Thyroid gland (tissue), 4 donors: ENCODE measurements at regions not wholly inside any gene's neighbourhood (a gene's known extent, or its start where the extent isn't known, plus 50 kb on each side); places are given as distances from the start of the nearest gene placed in this dataset.

ENCODE experiments used
- DNase-seq, 2 donors: peaks; one replicate each; pipeline ENCODE4 v3.0.0-alpha.2; 2019
- H3K27ac ChIP-seq, 3 donors: fragments of 200-600 bp; sonication (generic); 1 replicate in 2 of 3; 2 replicates in 1 of 3; pipeline ENCODE4 v1.5.1; 2016 to 2019; ENCODE audit warnings: mild to moderate bottlenecking in 1 of 3, moderate library complexity in 1 of 3
- H3K27me3 ChIP-seq: fragments of 200-600 bp; sonication (generic); one replicate; pipeline ENCODE4 v1.5.1; 2019
- H3K36me3 ChIP-seq, 2 donors: fragments of 200-600 bp; sonication (generic); one replicate each; pipeline ENCODE4 v1.5.1; 2016 to 2019
- H3K4me1 ChIP-seq, 2 donors: fragments of 200-600 bp; sonication (generic); one replicate each; pipeline ENCODE4 v1.5.1; 2017 to 2019
- H3K4me3 ChIP-seq, 3 donors: fragments of 200-600 bp; sonication (generic); replicated peaks in 1 of 3; 1 replicate in 2 of 3; 2 replicates in 1 of 3; pipeline ENCODE4 v1.5.1; 2016; ENCODE audit warnings: mild to moderate bottlenecking in 1 of 3
- H3K9me3 ChIP-seq: fragments of 200-600 bp; sonication (generic); one replicate; pipeline ENCODE4 v1.5.1; 2017
- CTCF ChIP-seq, 6 experiments: fragments of 200-600 bp in 3 of 6; fragments of 450-650 bp in 3 of 6; sonication (generic) in 3 of 6; IDR thresholded peaks; one replicate each; pipeline ENCODE4 v1.5.1; 2016 to 2019; ENCODE audit warnings: antibody characterized with exemption in 6 of 6, mild to moderate bottlenecking in 2 of 6, inconsistent platforms in 1 of 6, moderate library complexity in 1 of 6
- POLR2A ChIP-seq, 2 donors: fragments of 450-650 bp; IDR thresholded peaks; one replicate each; pipeline ENCODE4 v1.6.1; 2017; ENCODE audit warnings: antibody characterized with exemption in 2 of 2, mild to moderate bottlenecking in 2 of 2, moderate library complexity in 1 of 2
- WGBS, 2 donors: methylation state at CpG; one replicate each; pipeline ENCODE4 v1.1.5; 2017; 5-methylcytosine and 5-hydroxymethylcytosine counted together
- intact Hi-C: fragments of 100-400 bp; cut with DNase I; formaldehyde crosslinking; loops from one replicate; pipeline ENCODE4 v1.15.1; 2023

- Histone ChIP-seq H3K4me3 (no peak overlapping the region), H3K36me3 (no peaks in the 10 kb centered on the region), H3K4me1 (no peaks in the 10 kb centered on the region), H3K27me3 (no peaks in the 10 kb centered on the region), H3K9me3 (no peaks in the 10 kb centered on the region), H3K27ac (no peak overlapping the region)
- intact Hi-C loops, result no loop called here
- 70 to 74% methylated on average over 2 of the region's 2 CpGs for whole genome bisulfite sequencing, 2 donors
- TF ChIP-seq POLR2A (IDR thresholded peaks at IDR 0.05), result no peak
- no peak for TF ChIP-seq CTCF (IDR thresholded peaks at IDR 0.05)
- DNase-seq, result no peak
Measured at GRCh38 chr10:128254476-128254875, 128.3 kb upstream of the MKI67 start.

GRCh38 chr10:128257428-128257827 is 131.2 kb upstream of the MKI67 start:
- intact Hi-C loops, result no loop called here
- TF ChIP-seq CTCF (IDR thresholded peaks at IDR 0.05) (no peak), POLR2A (IDR thresholded peaks at IDR 0.05) (no peak)
- no peaks in the 10 kb centered on the region for H3K27me3 ChIP-seq
- H3K4me3 ChIP-seq, result no peak overlapping the region
- H3K4me1 ChIP-seq, result no peaks in the 10 kb centered on the region
- WGBS, 2 donors, result 83 to 94% methylated on average over 2 of the region's 2 CpGs
- H3K27ac ChIP-seq, result no peak overlapping the region
- no peak for DNase-seq
- no peaks in the 10 kb centered on the region for H3K36me3 ChIP-seq
- no peaks in the 10 kb centered on the region for H3K9me3 ChIP-seq

GRCh38 chr10:128258421-128258976 is 132.3 kb upstream of the MKI67 start:
- Histone ChIP-seq H3K4me3 (no peak overlapping the region), H3K4me1 (no peaks in the 10 kb centered on the region), H3K27me3 (no peaks in the 10 kb centered on the region), H3K9me3 (no peaks in the 10 kb centered on the region), H3K36me3 (no peaks in the 10 kb centered on the region), H3K27ac (no peak overlapping the region)
- intact Hi-C loops, result no loop called here
- no peak for DNase-seq
- TF ChIP-seq POLR2A (IDR thresholded peaks at IDR 0.05) (no peak), CTCF (IDR thresholded peaks at IDR 0.05) (no peak)
- 78 to 89% methylated on average over 3 of the region's 3 CpGs for WGBS, 2 donors

- intact Hi-C loops, result no loop called here
Measured at GRCh38 chr10:128263891-128264688, 137.9 kb upstream of the MKI67 start.

More at GRCh38 chr10:128263891-128264688, 137.9 kb upstream of the MKI67 start:
- peak; percentile 66 to 78 for DNase-seq
- 29% methylated on average over 13 of the region's 13 CpGs for WGBS, 2 donors
- H3K9me3 ChIP-seq, result no peaks in the 10 kb centered on the region
- no peaks in the 10 kb centered on the region for H3K36me3 ChIP-seq
- no peak for TF ChIP-seq POLR2A (IDR thresholded peaks at IDR 0.05)
- peak; percentile 12 to 69 (median 42) for TF ChIP-seq CTCF (IDR thresholded peaks at IDR 0.05)
- no peak overlapping the region for H3K27ac ChIP-seq
- no peaks in the 10 kb centered on the region for H3K4me1 ChIP-seq
- H3K27me3 ChIP-seq, result peaks cover 7% of the 10 kb centered on the region
- H3K4me3 ChIP-seq, result no peak overlapping the region
